ENCODE measurements at regions not wholly inside any gene's neighbourhood (a gene's known extent, or its start where the extent isn't known, plus 50 kb on each side); places are given as distances from the start of the nearest gene placed in this dataset.
"Not testable (repeated sequence)": the region's sequence is repeated elsewhere in the genome, so short reads cannot be mapped to it uniquely, and the experiment has no call there.

- no peak for DNase-seq
These were observed 1747.1 kb upstream of the SEL1L start for GRCh38 chr14:83280719-83281118.

- DNase-seq: no peak
These were observed 1749.1 kb upstream of the SEL1L start for GRCh38 chr14:83282706-83283105.

- no peak for DNase-seq
These were observed 1753.6 kb upstream of the SEL1L start for GRCh38 chr14:83287300-83287699.

- no peak for DNase-seq
These were observed 1755.7 kb upstream of the SEL1L start for GRCh38 chr14:83289390-83289789.

GRCh38 chr14:83289896-83290295 is 1756.2 kb upstream of the SEL1L start:
- no peak for DNase-seq

- no peak for DNase-seq
These were observed 1756.8 kb upstream of the SEL1L start for GRCh38 chr14:83290447-83290846.

GRCh38 chr14:83291714-83292113 is 1758.1 kb upstream of the SEL1L start:
- no peak for DNase-seq

GRCh38 chr14:83294941-83295340 is 1761.3 kb upstream of the SEL1L start:
- no peak for DNase-seq

GRCh38 chr14:83297361-83297760 is 1763.7 kb upstream of the SEL1L start:
- no peak for DNase-seq

- not testable (repeated sequence) for DNase-seq
These were observed 1764.4 kb upstream of the SEL1L start for GRCh38 chr14:83298016-83298415.

- no peak for DNase-seq
These were observed 1766.9 kb upstream of the SEL1L start for GRCh38 chr14:83300476-83301064.

GRCh38 chr14:83301791-83302190 is 1768.1 kb upstream of the SEL1L start:
- no peak for DNase-seq

- DNase-seq: no peak
These were observed 1775.6 kb upstream of the SEL1L start for GRCh38 chr14:83309211-83309610.

- no peak for DNase-seq
These were observed 1776.2 kb upstream of the SEL1L start for GRCh38 chr14:83309833-83310232.

GRCh38 chr14:83312511-83312910 is 1778.9 kb upstream of the SEL1L start:
- DNase-seq: no peak

- no peak for DNase-seq
These were observed 1781.1 kb upstream of the SEL1L start for GRCh38 chr14:83314764-83315163.

- DNase-seq: no peak
These were observed 1782.7 kb upstream of the SEL1L start for GRCh38 chr14:83316356-83316755.

- no peak for DNase-seq
These were observed 1787.2 kb upstream of the SEL1L start for GRCh38 chr14:83320837-83321236.

- DNase-seq: no peak
These were observed 1797.9 kb upstream of the SEL1L start for GRCh38 chr14:83331513-83331912.

GRCh38 chr14:83342590-83342989 is 1808.9 kb upstream of the SEL1L start:
- DNase-seq: no peak

GRCh38 chr14:83347874-83348273 is 1814.2 kb upstream of the SEL1L start:
- DNase-seq: no peak

- no peak for DNase-seq
These were observed 1822.0 kb upstream of the SEL1L start for GRCh38 chr14:83355609-83356008.

GRCh38 chr14:83356080-83356479 is 1822.4 kb upstream of the SEL1L start:
- DNase-seq: no peak

GRCh38 chr14:83372271-83372670 is 1838.6 kb upstream of the SEL1L start:
- no peak for DNase-seq

GRCh38 chr14:83379436-83379835 is 1845.8 kb upstream of the SEL1L start:
- no peak for DNase-seq

- DNase-seq: no peak
These were observed 1850.6 kb upstream of the SEL1L start for GRCh38 chr14:83384253-83384652.

All from CD4-positive, alpha-beta T cell treated with Interleukin-1 beta for 1 hour (primary cell).